ENCODE measurements at regions not wholly inside any gene's neighbourhood (a gene's known extent, or its start where the extent isn't known, plus 50 kb on each side); places are given as distances from the start of the nearest gene placed in this dataset.
A peak's percentile ranks its signal among the peaks of the same experiment; 100 is the strongest.

DNA sequence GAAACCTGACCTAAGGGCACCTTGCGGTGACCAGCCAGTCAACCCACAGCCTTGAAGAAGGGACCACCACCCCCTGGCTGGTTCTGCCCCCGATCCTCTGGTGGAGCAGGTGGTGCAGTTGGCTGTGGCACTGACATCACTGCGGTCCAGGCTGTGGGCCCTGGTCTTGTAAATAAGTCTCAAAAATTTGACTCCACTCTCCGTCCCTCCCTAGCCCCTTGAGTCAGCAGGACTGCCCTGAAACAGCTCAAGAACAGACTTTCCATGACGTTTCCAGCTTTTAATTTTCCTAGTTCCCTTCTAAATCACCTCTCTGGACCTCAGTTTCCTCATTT, 134.8 kb upstream of the BOD1 start:
- Histone ChIP-seq H3K27ac (ENCODE audit: low read depth in 2 of 2, low read length in 2 of 2) (peak overlapping the region in 1 of 2 donors; percentile 11), H3K4me3 (ENCODE audit: low read length in 2 of 2) (no peak overlapping the region), H3K9me3 (ENCODE audit: control insufficient read depth in 2 of 2, low read length in 2 of 2) (no peaks in the 10 kb centered on the region), H3K27me3 (ENCODE audit: control insufficient read depth in 2 of 2, insufficient read depth in 2 of 2, low read length in 2 of 2) (no peaks in the 10 kb centered on the region), H3K9ac (ENCODE audit: low read depth in 1 of 2, low read length in 2 of 2) (no peak overlapping the region), H3K36me3 (ENCODE audit: control insufficient read depth in 2 of 2, insufficient read depth in 2 of 2, low read length in 2 of 2) (no peaks in the 10 kb centered on the region), H3K4me1 (ENCODE audit: control insufficient read depth in 2 of 2, insufficient read depth in 2 of 2, low read length in 2 of 2) (no peaks in the 10 kb centered on the region)

DNA sequence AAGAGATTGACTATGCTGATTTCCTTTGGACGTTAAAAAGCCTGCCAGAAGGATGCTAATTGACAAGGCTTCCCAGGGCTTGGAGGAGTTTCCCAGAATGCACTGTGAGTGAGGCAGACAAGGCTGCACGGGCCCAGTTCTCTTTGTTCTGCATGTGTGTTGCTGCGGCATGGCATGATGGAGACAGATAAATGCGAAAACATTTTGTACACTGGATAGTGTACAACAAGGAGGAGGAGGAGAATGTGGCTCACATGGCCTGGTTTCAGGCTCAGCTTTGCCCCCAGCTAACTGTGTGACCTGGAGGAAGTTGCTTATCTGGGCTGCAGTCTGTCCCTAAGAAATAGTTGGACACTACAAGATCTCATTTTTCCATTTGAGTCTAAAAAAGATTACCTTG, 135.5 kb upstream of the CPEB4 start:
- Histone ChIP-seq H3K4me3 (ENCODE audit: low read length in 2 of 2) (no peak overlapping the region), H3K9me3 (ENCODE audit: control insufficient read depth in 2 of 2, low read length in 2 of 2) (no peaks in the 10 kb centered on the region), H3K36me3 (ENCODE audit: control insufficient read depth in 2 of 2, insufficient read depth in 2 of 2, low read length in 2 of 2) (no peaks in the 10 kb centered on the region), H3K27me3 (ENCODE audit: control insufficient read depth in 2 of 2, insufficient read depth in 2 of 2, low read length in 2 of 2) (no peaks in the 10 kb centered on the region), H3K4me1 (ENCODE audit: control insufficient read depth in 2 of 2, insufficient read depth in 2 of 2, low read length in 2 of 2) (no peaks in the 10 kb centered on the region), H3K27ac (ENCODE audit: low read depth in 2 of 2, low read length in 2 of 2) (no peak overlapping the region), H3K9ac (ENCODE audit: low read depth in 1 of 2, low read length in 2 of 2) (no peak overlapping the region)

DNA sequence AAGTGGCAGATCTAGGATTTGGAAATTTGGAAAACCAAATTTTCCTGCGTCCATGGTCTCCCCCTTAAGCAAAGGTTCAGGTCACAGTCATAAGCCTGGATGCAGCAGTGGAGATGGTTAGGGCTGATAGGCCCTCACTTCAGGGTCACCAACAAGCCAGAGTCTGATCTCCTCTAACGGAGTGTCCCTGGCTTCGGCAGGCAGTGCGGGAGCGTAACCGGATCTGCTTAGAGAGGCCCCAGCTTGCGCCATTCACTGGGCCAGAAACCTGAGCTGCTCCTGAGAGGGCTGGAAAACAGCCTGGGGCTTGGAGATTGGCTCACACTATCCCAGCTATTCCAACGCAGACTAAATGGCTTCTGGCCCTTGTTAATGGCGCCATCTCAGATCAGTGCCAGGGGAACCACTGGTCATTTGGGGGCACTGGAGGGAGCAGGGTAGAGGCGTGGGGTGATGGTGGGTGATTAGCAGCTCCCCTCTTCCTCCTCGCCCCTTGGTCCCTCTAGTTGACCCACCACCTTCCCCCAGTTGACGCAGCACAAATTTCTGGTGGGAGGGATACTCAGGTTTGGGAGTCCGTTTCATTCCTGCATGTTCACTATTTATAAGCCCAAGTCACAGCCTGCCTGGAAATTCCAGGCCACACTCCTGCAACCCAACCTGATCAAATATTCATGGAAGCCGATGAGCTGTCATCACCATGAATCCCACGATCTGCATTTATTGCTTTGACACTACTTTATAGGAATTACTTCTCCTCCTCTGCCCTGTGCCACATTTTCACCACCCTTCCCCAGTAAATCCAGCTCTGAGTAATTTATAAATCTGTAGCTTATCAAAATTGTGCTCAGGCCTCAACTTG, 134.6 kb upstream of the CPEB4 start:
- H3K27ac ChIP-seq (ENCODE audit: low read depth in 2 of 2, low read length in 2 of 2): no peak overlapping the region

DNA sequence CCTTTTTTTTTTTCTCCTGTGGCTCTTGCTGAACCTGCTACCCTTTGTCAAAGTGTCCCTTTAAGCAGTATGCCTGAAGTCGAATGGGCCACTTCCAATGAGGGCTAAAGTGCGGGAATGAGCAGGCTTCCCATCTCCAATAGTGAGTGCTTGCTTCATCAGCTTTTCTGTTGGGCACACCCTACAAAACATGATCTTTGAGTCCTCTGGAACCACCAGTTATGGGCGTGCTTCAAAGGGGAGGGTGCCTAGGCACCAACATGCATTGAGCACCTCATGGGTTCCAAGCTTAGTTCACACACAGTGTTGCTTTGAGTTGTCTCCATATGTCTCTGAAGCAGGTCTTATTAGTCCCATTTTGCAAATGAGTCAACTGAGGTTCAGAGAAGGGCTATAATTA, 132.8 kb upstream of the CPEB4 start:
- Histone ChIP-seq H3K4me1 (ENCODE audit: control insufficient read depth in 2 of 2, insufficient read depth in 2 of 2, low read length in 2 of 2) (no peaks in the 10 kb centered on the region), H3K9me3 (ENCODE audit: control insufficient read depth in 2 of 2, low read length in 2 of 2) (no peaks in the 10 kb centered on the region), H3K9ac (ENCODE audit: low read depth in 1 of 2, low read length in 2 of 2) (no peak overlapping the region), H3K36me3 (ENCODE audit: control insufficient read depth in 2 of 2, insufficient read depth in 2 of 2, low read length in 2 of 2) (no peaks in the 10 kb centered on the region), H3K4me3 (ENCODE audit: low read length in 2 of 2) (no peak overlapping the region), H3K27me3 (ENCODE audit: control insufficient read depth in 2 of 2, insufficient read depth in 2 of 2, low read length in 2 of 2) (no peaks in the 10 kb centered on the region), H3K27ac (ENCODE audit: low read depth in 2 of 2, low read length in 2 of 2) (no peak overlapping the region)

More for the DNA sequence above, 134.6 kb upstream of the CPEB4 start:
- Histone ChIP-seq H3K4me3 (ENCODE audit: low read length in 2 of 2) (no peak overlapping the region), H3K9me3 (ENCODE audit: control insufficient read depth in 2 of 2, low read length in 2 of 2) (no peaks in the 10 kb centered on the region), H3K9ac (ENCODE audit: low read depth in 1 of 2, low read length in 2 of 2) (no peak overlapping the region), H3K4me1 (ENCODE audit: control insufficient read depth in 2 of 2, insufficient read depth in 2 of 2, low read length in 2 of 2) (no peaks in the 10 kb centered on the region), H3K27me3 (ENCODE audit: control insufficient read depth in 2 of 2, insufficient read depth in 2 of 2, low read length in 2 of 2) (no peaks in the 10 kb centered on the region), H3K36me3 (ENCODE audit: control insufficient read depth in 2 of 2, insufficient read depth in 2 of 2, low read length in 2 of 2) (no peaks in the 10 kb centered on the region)

DNA sequence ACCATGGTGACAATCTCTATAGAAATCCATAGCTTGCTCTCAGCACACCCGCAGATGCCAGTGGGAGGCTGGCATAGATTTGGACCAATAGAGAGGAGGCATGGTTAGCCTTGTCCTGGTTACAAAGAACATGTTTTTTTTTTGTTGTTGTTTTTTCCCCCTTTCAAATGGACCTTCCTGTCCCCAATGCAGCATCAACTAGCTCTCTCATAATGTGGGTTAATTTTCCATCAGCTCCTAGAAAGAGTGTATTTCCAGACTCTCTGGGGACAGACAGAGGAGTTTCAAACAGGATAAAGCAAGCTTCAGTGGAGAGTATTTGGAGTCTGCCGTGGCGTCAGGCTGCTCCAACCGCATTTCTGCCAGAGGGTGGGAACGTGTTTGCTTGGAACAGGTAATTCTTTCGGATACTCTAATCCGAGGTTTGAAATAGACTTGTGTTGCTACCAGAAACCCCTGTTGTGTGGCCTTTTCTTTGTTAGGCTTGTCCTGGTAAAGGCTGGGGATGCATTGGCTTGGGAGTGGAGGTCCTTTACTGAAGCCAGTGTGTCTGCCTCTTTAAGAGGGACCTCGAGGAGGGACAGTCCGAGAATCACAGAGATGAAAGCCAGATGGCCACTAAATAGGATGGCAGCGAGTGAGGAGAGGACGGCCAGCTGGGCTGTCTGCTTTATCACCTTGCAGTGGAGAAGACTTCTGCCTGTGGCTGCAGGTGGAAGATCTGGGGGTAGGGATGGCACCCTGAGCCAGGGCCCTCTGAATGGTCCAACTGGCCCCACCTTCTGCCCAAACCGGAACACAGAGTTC, 130.5 kb upstream of the CPEB4 start:
- Histone ChIP-seq H3K27ac (ENCODE audit: low read depth in 2 of 2, low read length in 2 of 2) (no peak overlapping the region), H3K36me3 (ENCODE audit: control insufficient read depth in 2 of 2, insufficient read depth in 2 of 2, low read length in 2 of 2) (no peaks in the 10 kb centered on the region), H3K27me3 (ENCODE audit: control insufficient read depth in 2 of 2, insufficient read depth in 2 of 2, low read length in 2 of 2) (no peaks in the 10 kb centered on the region), H3K4me3 (ENCODE audit: low read length in 2 of 2) (no peak overlapping the region), H3K9ac (ENCODE audit: low read depth in 1 of 2, low read length in 2 of 2) (no peak overlapping the region), H3K4me1 (ENCODE audit: control insufficient read depth in 2 of 2, insufficient read depth in 2 of 2, low read length in 2 of 2) (no peaks in the 10 kb centered on the region), H3K9me3 (ENCODE audit: control insufficient read depth in 2 of 2, low read length in 2 of 2) (no peaks in the 10 kb centered on the region)

DNA sequence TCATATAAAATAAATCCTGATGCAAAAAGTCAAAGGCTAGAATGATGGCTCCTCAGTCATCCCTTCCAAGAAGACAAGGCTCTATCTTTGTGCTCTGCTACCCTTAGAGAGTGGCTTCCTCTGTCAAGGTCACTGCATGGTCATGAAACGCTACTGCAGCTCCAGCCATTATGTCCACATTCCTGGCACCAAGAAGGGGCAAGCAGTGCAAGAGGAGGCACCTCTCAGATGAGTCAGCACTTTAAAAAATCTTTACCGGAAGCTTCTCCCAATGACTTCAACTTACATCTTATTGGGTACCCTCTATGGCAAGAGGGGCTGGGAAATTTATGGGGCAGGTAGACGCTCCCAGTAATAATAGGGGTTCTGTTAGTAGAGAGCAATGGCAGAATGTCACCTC, 129.5 kb upstream of the CPEB4 start:
- no peaks in the 10 kb centered on the region for H3K36me3 ChIP-seq (ENCODE audit: control insufficient read depth in 2 of 2, insufficient read depth in 2 of 2, low read length in 2 of 2)
- H3K27me3 ChIP-seq (ENCODE audit: control insufficient read depth in 2 of 2, insufficient read depth in 2 of 2, low read length in 2 of 2): no peaks in the 10 kb centered on the region
- no peaks in the 10 kb centered on the region for H3K4me1 ChIP-seq (ENCODE audit: control insufficient read depth in 2 of 2, insufficient read depth in 2 of 2, low read length in 2 of 2)
- no peak overlapping the region for H3K27ac ChIP-seq (ENCODE audit: low read depth in 2 of 2, low read length in 2 of 2)
- no peaks in the 10 kb centered on the region for H3K9me3 ChIP-seq (ENCODE audit: control insufficient read depth in 2 of 2, low read length in 2 of 2)
- no peak overlapping the region for H3K9ac ChIP-seq (ENCODE audit: low read depth in 1 of 2, low read length in 2 of 2)
- H3K4me3 ChIP-seq (ENCODE audit: low read length in 2 of 2): no peak overlapping the region

DNA sequence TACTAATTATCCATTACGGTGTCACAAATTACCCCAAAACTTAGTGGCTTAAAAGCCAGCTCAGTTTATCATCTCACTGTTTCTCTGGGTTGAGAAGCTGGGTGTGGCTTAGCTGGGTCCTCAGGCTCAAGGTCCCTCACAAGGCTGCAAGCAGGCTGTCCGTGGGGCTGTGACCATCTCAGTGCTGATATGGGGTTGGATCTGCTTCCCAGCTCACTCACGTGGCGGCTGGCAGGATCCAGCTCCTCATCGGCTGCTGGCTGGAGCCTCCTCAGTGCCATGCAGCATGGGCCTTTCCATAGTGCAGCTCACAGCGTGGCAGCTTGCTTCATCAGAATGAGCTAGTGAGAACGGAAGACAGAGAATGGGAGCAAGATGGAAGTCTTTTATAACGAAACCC, 128.5 kb upstream of the CPEB4 start:
- Histone ChIP-seq H3K36me3 (ENCODE audit: control insufficient read depth in 2 of 2, insufficient read depth in 2 of 2, low read length in 2 of 2) (no peaks in the 10 kb centered on the region), H3K27ac (ENCODE audit: low read depth in 2 of 2, low read length in 2 of 2) (no peak overlapping the region), H3K9ac (ENCODE audit: low read depth in 1 of 2, low read length in 2 of 2) (no peak overlapping the region), H3K9me3 (ENCODE audit: control insufficient read depth in 2 of 2, low read length in 2 of 2) (no peaks in the 10 kb centered on the region), H3K4me1 (ENCODE audit: control insufficient read depth in 2 of 2, insufficient read depth in 2 of 2, low read length in 2 of 2) (no peaks in the 10 kb centered on the region), H3K4me3 (ENCODE audit: low read length in 2 of 2) (no peak overlapping the region), H3K27me3 (ENCODE audit: control insufficient read depth in 2 of 2, insufficient read depth in 2 of 2, low read length in 2 of 2) (no peaks in the 10 kb centered on the region)

DNA sequence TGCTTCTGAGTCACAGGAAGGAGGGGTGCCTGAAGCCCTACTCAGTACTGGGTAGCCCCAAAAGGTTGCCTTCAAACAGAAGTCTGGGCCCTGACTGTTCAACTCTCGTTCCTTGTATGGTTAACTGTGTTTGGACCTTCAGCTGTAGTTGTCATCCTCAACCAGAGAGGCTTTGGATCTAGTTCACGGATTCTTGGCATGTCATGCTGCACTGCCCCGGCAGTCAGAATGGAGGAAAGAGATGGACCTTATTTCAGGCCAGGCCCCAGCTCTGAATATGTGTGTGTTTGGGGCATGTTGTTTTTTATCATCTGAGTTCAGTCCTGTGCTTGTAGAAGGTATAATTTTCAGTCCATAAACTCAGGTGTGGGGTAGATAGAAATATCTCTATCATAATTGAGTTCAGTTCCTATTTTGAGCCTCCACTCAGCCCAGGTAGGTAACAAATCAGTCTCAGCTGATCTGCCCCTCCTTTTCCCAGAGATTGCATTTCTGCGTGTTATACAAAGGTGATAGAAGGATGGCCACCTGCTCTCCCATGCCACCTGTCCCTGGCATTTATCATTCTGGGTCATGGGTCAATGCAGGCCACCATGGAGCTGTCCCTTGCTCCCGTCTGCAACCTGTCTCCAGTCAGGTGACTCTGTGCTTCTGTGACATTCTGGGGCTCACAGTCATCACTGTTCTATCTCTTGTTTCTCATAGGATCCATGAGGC, 127.5 kb upstream of the CPEB4 start:
- Histone ChIP-seq H3K4me3 (ENCODE audit: low read length in 2 of 2) (no peak overlapping the region), H3K36me3 (ENCODE audit: control insufficient read depth in 2 of 2, insufficient read depth in 2 of 2, low read length in 2 of 2) (no peaks in the 10 kb centered on the region), H3K9ac (ENCODE audit: low read depth in 1 of 2, low read length in 2 of 2) (no peak overlapping the region), H3K4me1 (ENCODE audit: control insufficient read depth in 2 of 2, insufficient read depth in 2 of 2, low read length in 2 of 2) (no peaks in the 10 kb centered on the region), H3K27me3 (ENCODE audit: control insufficient read depth in 2 of 2, insufficient read depth in 2 of 2, low read length in 2 of 2) (no peaks in the 10 kb centered on the region), H3K27ac (ENCODE audit: low read depth in 2 of 2, low read length in 2 of 2) (no peak overlapping the region), H3K9me3 (ENCODE audit: control insufficient read depth in 2 of 2, low read length in 2 of 2) (no peaks in the 10 kb centered on the region)

DNA sequence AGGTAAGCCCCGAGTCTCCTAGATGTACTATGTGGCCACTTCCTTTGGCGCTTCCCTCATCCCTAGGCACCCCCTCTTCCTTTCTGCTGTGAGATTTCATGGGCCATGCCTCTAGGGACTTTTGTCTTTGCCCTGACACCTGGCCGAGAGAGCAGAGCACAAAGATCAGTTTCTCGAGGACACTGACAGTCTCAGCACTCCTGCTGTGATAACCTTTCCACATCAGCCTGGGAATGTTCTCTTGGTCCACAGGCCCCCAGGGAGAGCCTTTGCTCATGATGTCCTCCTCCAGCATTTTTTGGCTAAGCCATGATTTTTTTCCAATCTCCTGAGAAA, 127.0 kb upstream of the CPEB4 start:
- H3K9me3 ChIP-seq (ENCODE audit: control insufficient read depth in 2 of 2, low read length in 2 of 2): no peaks in the 10 kb centered on the region
- no peaks in the 10 kb centered on the region for H3K36me3 ChIP-seq (ENCODE audit: control insufficient read depth in 2 of 2, insufficient read depth in 2 of 2, low read length in 2 of 2)
- H3K27me3 ChIP-seq (ENCODE audit: control insufficient read depth in 2 of 2, insufficient read depth in 2 of 2, low read length in 2 of 2): no peaks in the 10 kb centered on the region
- H3K4me3 ChIP-seq (ENCODE audit: low read length in 2 of 2): no peak overlapping the region
- H3K4me1 ChIP-seq (ENCODE audit: control insufficient read depth in 2 of 2, insufficient read depth in 2 of 2, low read length in 2 of 2): no peaks in the 10 kb centered on the region
- H3K27ac ChIP-seq (ENCODE audit: low read depth in 2 of 2, low read length in 2 of 2): no peak overlapping the region
- no peak overlapping the region for H3K9ac ChIP-seq (ENCODE audit: low read depth in 1 of 2, low read length in 2 of 2)

DNA sequence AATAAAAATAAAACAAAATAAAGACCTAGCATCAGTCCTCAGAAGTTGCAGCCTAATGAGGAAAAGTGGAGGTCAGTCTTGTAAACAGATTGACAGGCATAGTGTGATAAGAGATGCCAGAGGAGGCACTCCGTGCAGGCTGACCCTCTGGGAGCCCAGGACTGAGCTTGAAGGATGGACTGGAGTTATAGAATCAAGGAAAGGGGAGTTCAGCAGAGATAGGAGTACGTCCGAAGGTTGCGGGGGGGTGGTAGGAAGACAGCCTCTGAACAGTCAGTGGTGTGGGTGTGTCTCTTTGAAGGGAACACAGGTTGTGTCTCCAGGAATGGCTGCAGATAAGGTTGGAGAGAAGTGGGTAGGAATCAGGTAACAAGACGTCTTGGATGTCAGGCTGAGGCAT, 126.1 kb upstream of the CPEB4 start:
- Histone ChIP-seq H3K4me1 (ENCODE audit: control insufficient read depth in 2 of 2, insufficient read depth in 2 of 2, low read length in 2 of 2) (no peaks in the 10 kb centered on the region), H3K27ac (ENCODE audit: low read depth in 2 of 2, low read length in 2 of 2) (no peak overlapping the region), H3K27me3 (ENCODE audit: control insufficient read depth in 2 of 2, insufficient read depth in 2 of 2, low read length in 2 of 2) (no peaks in the 10 kb centered on the region), H3K4me3 (ENCODE audit: low read length in 2 of 2) (no peak overlapping the region), H3K9ac (ENCODE audit: low read depth in 1 of 2, low read length in 2 of 2) (no peak overlapping the region), H3K9me3 (ENCODE audit: control insufficient read depth in 2 of 2, low read length in 2 of 2) (no peaks in the 10 kb centered on the region), H3K36me3 (ENCODE audit: control insufficient read depth in 2 of 2, insufficient read depth in 2 of 2, low read length in 2 of 2) (no peaks in the 10 kb centered on the region)
